ENCODE measurements at regions not wholly inside any gene's neighbourhood (a gene's known extent, or its start where the extent isn't known, plus 50 kb on each side); places are given as distances from the start of the nearest gene placed in this dataset.
"Not testable (repeated sequence)": the region's sequence is repeated elsewhere in the genome, so short reads cannot be mapped to it uniquely, and the experiment has no call there.

- DNase-seq (no peak), ATAC-seq (replicated peaks) (no peak)
- H3K36me3 Mint-ChIP-seq: no peaks in the 10 kb centered on the region
- H3K4me1 Mint-ChIP-seq: no peaks in the 10 kb centered on the region
- peaks cover 0 to 4% of the 10 kb centered on the region in 2 donors for H3K9me3 Mint-ChIP-seq
- no peak overlapping the region for H3K4me3 Mint-ChIP-seq
- H3K27me3 Mint-ChIP-seq: no peaks in the 10 kb centered on the region
- no peak overlapping the region for H3K27ac Mint-ChIP-seq
These were observed 125.3 kb upstream of the RAI2 start for GRCh38 chrX:17986440-17986839.

DNA sequence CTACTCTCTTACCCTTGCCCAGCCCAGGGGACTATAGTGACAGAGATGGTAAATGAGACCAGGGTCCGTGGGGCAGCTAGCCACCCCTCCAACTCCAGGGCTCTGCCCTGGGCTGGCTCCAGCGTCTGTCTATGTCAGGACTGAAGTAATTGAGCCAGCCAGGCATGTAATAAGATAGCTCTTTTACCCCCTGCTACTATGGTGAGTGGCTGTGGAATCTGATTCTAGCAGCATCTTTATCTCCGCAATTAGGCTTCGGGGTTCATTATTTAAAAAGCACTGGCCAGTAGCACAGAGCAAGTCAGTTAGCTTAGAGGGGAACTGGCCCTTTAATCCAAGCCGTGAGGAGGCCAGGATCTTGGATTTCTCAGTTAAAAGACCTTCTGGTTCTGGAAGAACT is 123.3 kb upstream of the RAI2 start:
- Mint-ChIP-seq H3K4me3 (no peak overlapping the region), H3K4me1 (no peaks in the 10 kb centered on the region), H3K27me3 (peaks cover 0 to 8% of the 10 kb centered on the region in 2 donors), H3K36me3 (no peaks in the 10 kb centered on the region), H3K27ac (no peak overlapping the region), H3K9me3 (peaks cover 0 to 4% of the 10 kb centered on the region in 2 donors)
- ATAC-seq (replicated peaks) (no peak), DNase-seq (no peak)

GRCh38 chrX:17983389-17983788 is 122.3 kb upstream of the RAI2 start:
- Mint-ChIP-seq H3K9me3 (peaks cover 0 to 4% of the 10 kb centered on the region in 2 donors), H3K4me1 (no peaks in the 10 kb centered on the region), H3K4me3 (no peak overlapping the region), H3K36me3 (no peaks in the 10 kb centered on the region), H3K27me3 (peaks cover 0 to 8% of the 10 kb centered on the region in 2 donors), H3K27ac (no peak overlapping the region)
- DNase-seq: no peak
- ATAC-seq (replicated peaks): no peak

GRCh38 chrX:17977696-17978095 is 116.6 kb upstream of the RAI2 start:
- H3K4me3 Mint-ChIP-seq: no peak overlapping the region
- DNase-seq: no peak
- peaks cover 8 to 9% of the 10 kb centered on the region in 2 donors for H3K27me3 Mint-ChIP-seq
- H3K36me3 Mint-ChIP-seq: no peaks in the 10 kb centered on the region
- H3K4me1 Mint-ChIP-seq: no peaks in the 10 kb centered on the region
- H3K27ac Mint-ChIP-seq: no peak overlapping the region
- peaks cover 0 to 2% of the 10 kb centered on the region in 2 donors for H3K9me3 Mint-ChIP-seq
- ATAC-seq (replicated peaks): no peak

GRCh38 chrX:17976955-17977354 is 115.9 kb upstream of the RAI2 start:
- Mint-ChIP-seq H3K36me3 (no peaks in the 10 kb centered on the region), H3K4me3 (no peak overlapping the region), H3K27me3 (peaks cover 8 to 9% of the 10 kb centered on the region in 2 donors), H3K4me1 (no peaks in the 10 kb centered on the region), H3K27ac (no peak overlapping the region), H3K9me3 (peaks cover 0 to 2% of the 10 kb centered on the region in 2 donors)
- ATAC-seq (replicated peaks) (no peak), DNase-seq (no peak)

DNA sequence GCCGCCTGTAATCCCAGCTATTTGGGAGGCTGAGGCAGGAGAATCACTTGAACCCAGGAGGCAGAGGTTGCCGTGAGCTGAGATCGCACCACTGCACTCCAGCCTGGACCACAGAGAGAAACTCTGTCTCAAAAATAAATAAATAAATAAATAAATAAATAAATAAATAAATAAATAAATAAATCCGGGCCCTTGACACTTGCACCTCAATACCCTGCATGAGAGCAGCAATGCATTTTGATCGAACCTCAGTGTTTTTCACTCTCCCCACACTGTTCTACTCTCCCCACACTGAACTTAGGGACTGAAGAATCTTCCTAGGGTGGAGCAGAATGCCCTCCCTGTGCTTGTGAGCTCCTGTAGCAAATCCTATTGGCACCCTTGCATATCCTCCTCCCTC is 114.3 kb upstream of the RAI2 start:
- not testable (repeated sequence) for H3K27ac Mint-ChIP-seq; H3K4me1 Mint-ChIP-seq; H3K4me3 Mint-ChIP-seq; H3K27me3 Mint-ChIP-seq; DNase-seq; ATAC-seq (replicated peaks); H3K9me3 Mint-ChIP-seq; H3K36me3 Mint-ChIP-seq

DNA sequence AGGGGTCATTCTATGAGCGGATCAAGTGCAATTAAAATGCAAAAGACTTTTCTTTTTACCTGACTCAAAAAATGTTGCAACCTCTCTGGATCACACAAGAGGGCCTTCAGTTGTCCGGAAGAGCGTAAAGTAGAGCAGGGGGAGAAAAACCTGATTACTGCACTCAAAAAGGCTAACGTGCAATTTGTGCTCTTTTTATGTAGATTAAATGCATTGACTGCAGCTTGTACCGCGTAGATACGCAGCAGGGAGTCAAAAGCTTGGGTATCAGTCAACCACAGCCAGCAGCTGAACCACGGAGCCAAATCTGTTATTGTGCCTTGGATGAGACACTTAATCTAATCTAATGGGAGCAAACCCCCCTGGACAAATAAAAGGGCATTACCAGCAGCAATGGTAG is 107.3 kb upstream of the RAI2 start:
- Mint-ChIP-seq H3K4me1 (no peaks in the 10 kb centered on the region), H3K9me3 (peaks cover 0 to 2% of the 10 kb centered on the region in 2 donors), H3K36me3 (no peaks in the 10 kb centered on the region), H3K27ac (no peak overlapping the region), H3K27me3 (peaks cover 0 to 5% of the 10 kb centered on the region in 2 donors), H3K4me3 (no peak overlapping the region)
- no peak for DNase-seq
- no peak for ATAC-seq (replicated peaks)

- Mint-ChIP-seq H3K9me3 (peaks cover 0 to 2% of the 10 kb centered on the region in 2 donors), H3K36me3 (no peaks in the 10 kb centered on the region), H3K4me1 (no peaks in the 10 kb centered on the region), H3K27ac (no peak overlapping the region), H3K4me3 (no peak overlapping the region), H3K27me3 (peaks cover 0 to 5% of the 10 kb centered on the region in 2 donors)
- ATAC-seq (replicated peaks) (no peak), DNase-seq (no peak)
These were observed 106.8 kb upstream of the RAI2 start for GRCh38 chrX:17967888-17968287.

GRCh38 chrX:17964871-17965270 is 103.8 kb upstream of the RAI2 start:
- H3K4me3 Mint-ChIP-seq: no peak overlapping the region
- H3K9me3 Mint-ChIP-seq: no peaks in the 10 kb centered on the region
- no peak overlapping the region for H3K27ac Mint-ChIP-seq
- DNase-seq (no peak), ATAC-seq (replicated peaks) (no peak)
- peaks cover 0 to 5% of the 10 kb centered on the region in 2 donors for H3K27me3 Mint-ChIP-seq
- H3K4me1 Mint-ChIP-seq: no peaks in the 10 kb centered on the region
- no peaks in the 10 kb centered on the region for H3K36me3 Mint-ChIP-seq

DNA sequence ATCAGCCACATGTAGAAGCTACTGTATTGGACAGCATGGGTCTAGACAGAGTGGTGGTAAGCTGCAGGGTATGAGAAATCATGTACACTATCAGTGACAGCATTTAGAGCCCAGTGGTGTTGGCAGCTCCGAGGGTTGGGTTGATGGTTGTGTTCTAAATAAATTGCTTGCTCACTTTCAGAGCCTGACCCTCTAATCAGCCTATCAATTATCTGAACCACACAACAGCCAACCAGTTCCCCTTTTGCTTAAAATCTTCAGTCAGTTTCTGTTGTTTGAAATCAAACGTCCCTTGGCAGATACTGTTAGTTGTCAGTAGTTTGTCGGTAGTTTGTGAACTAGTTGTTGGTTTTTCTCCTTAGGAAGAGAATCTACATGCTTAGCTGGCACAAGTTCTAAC is 99.8 kb upstream of the RAI2 start:
- no peaks in the 10 kb centered on the region for H3K4me1 Mint-ChIP-seq
- no peak for DNase-seq
- H3K27ac Mint-ChIP-seq: no peak overlapping the region
- H3K4me3 Mint-ChIP-seq: no peak overlapping the region
- H3K36me3 Mint-ChIP-seq: no peaks in the 10 kb centered on the region
- no peak for ATAC-seq (replicated peaks)
- H3K9me3 Mint-ChIP-seq: peaks cover 0 to 6% of the 10 kb centered on the region in 2 donors
- H3K27me3 Mint-ChIP-seq: peaks cover 0 to 5% of the 10 kb centered on the region in 2 donors

GRCh38 chrX:17944833-17945497 is 83.9 kb upstream of the RAI2 start:
- H3K9me3 Mint-ChIP-seq: peaks cover 2 to 4% of the 10 kb centered on the region in 2 donors
- peaks cover 0 to 7% of the 10 kb centered on the region in 2 donors for H3K27me3 Mint-ChIP-seq
- H3K4me1 Mint-ChIP-seq: no peaks in the 10 kb centered on the region
- no peak overlapping the region for H3K4me3 Mint-ChIP-seq
- no peak for ATAC-seq (replicated peaks)
- no peak overlapping the region for H3K27ac Mint-ChIP-seq
- no peaks in the 10 kb centered on the region for H3K36me3 Mint-ChIP-seq
- no peak for DNase-seq

DNA sequence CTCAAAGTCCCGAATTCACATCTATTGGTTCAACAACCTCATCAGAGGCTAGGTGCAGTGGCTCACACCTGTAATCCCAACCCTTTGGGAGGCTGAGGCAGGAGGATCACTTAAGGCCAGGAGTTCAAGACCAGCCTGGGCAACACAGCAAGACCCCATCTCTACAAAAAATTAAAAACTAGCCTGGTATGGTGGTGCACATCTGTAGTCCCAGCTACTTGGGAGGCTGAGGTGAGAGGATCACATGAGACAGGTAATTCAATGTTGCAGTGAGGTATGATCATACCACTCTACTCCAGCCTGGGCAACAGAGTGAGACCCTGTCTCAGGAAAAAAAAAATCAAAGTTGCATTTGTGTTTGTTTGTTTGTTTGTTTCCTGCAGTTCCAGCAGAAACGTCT is 80.1 kb upstream of the RAI2 start:
- not testable (repeated sequence) for ATAC-seq (replicated peaks)

DNA sequence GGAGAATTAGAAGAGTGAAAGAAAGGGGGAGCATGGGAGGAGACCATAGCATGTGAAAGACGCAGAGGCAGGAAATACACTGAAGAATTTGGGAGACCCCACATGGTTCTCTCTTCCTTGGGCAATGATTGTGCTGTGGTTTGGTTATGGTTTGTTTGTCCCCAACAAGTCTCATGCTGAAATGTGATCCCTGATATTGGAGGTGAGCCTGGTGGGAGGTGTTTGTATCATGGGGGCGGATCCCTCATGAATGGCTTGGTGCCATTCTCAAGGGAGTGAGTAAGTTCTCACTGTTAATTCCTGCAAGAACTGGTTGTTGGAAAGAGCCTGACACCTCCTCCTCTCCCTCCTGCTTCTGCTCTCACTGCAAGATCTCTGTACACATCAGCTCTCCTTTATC is 78.6 kb upstream of the RAI2 start:
- DNase-seq (no peak), ATAC-seq (replicated peaks) (no peak)
- Mint-ChIP-seq H3K4me1 (no peaks in the 10 kb centered on the region), H3K36me3 (no peaks in the 10 kb centered on the region), H3K9me3 (peaks cover 0 to 4% of the 10 kb centered on the region in 2 donors), H3K27me3 (peaks cover 0 to 9% of the 10 kb centered on the region in 2 donors), H3K27ac (no peak overlapping the region), H3K4me3 (no peak overlapping the region)

More for the DNA sequence above, 80.1 kb upstream of the RAI2 start:
- not testable (repeated sequence) for H3K27ac Mint-ChIP-seq, H3K9me3 Mint-ChIP-seq, H3K36me3 Mint-ChIP-seq, H3K4me3 Mint-ChIP-seq, H3K27me3 Mint-ChIP-seq, H3K4me1 Mint-ChIP-seq, DNase-seq

DNA sequence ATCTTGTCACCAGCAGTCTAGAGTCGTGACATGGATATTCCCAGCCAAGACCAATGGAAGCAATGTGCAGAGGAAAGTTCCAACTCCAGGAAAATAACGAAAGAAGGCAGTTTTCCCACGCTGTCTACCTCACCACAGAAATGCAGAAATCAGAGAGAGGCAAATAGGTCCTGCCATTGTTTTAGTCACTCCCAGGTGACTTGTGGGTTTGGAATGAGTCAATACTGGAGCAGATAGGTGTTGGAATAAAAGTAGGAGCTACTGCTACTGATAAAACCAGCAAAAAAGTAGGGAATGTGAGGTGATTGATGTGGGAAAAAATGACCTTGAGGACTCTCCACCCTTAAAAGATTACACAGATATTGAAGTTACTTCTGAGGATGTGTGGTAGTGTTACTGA is 72.8 kb upstream of the RAI2 start:
- Mint-ChIP-seq H3K27me3 (peaks cover 0 to 18% of the 10 kb centered on the region in 2 donors), H3K9me3 (peaks cover 0 to 4% of the 10 kb centered on the region in 2 donors), H3K27ac (no peak overlapping the region), H3K4me3 (no peak overlapping the region), H3K4me1 (no peaks in the 10 kb centered on the region), H3K36me3 (no peaks in the 10 kb centered on the region)
- ATAC-seq (replicated peaks): no peak
- no peak for DNase-seq

- Mint-ChIP-seq H3K4me3 (no peak overlapping the region), H3K4me1 (no peaks in the 10 kb centered on the region), H3K27me3 (peaks cover 0 to 14% of the 10 kb centered on the region in 2 donors), H3K9me3 (peaks cover 0 to 4% of the 10 kb centered on the region in 2 donors), H3K27ac (no peak overlapping the region), H3K36me3 (no peaks in the 10 kb centered on the region)
- ATAC-seq (replicated peaks) (no peak), DNase-seq (no peak)
These were observed 71.7 kb upstream of the RAI2 start for GRCh38 chrX:17932781-17933180.
